Mesendoderm (in vitro differentiated cells): ENCODE measurements at regions not wholly inside any gene's neighbourhood (a gene's known extent, or its start where the extent isn't known, plus 50 kb on each side); places are given as distances from the start of the nearest gene placed in this dataset.

ENCODE experiments used
- DNase-seq: peaks from one replicate; pipeline ENCODE4 v3.0.0; 2013
- H2AK5ac ChIP-seq: 2 replicates; pipeline ENCODE4 v1.6.1; 2013; ENCODE audit warnings: low read length, inconsistent platforms
- H2BK120ac ChIP-seq: 2 replicates; pipeline ENCODE4 v1.6.1; 2013; ENCODE audit warnings: low read depth, mild to moderate bottlenecking, low read length, moderate library complexity, mixed read lengths
- H2BK15ac ChIP-seq: replicated peaks from 2 replicates; pipeline ENCODE4 v1.6.1; 2013; ENCODE audit warnings: low read depth, mild to moderate bottlenecking, moderate library complexity
- H2BK5ac ChIP-seq: 2 replicates; pipeline ENCODE4 v1.6.1; 2013; ENCODE audit warnings: low read length, inconsistent platforms
- H3K18ac ChIP-seq: 2 replicates; pipeline ENCODE4 v1.6.1; 2013; ENCODE audit warnings: mild to moderate bottlenecking, low read length, mixed read lengths
- H3K23ac ChIP-seq: one replicate; pipeline ENCODE4 v1.6.1; 2013; ENCODE audit warnings: low read length
- H3K27ac ChIP-seq: 2 replicates; pipeline ENCODE4 v1.5.1; 2013; ENCODE audit warnings: low read depth, mild to moderate bottlenecking, inconsistent platforms, low read length, moderate library complexity
- H3K27me3 ChIP-seq: 2 replicates; pipeline ENCODE4 v1.6.1; 2013; ENCODE audit warnings: low read length, control low read depth, mild to moderate bottlenecking, inconsistent platforms; ENCODE audit not compliant: insufficient read depth, poor library complexity
- H3K36me3 ChIP-seq: 2 replicates; pipeline ENCODE4 v1.6.1; 2013; ENCODE audit warnings: low read length, inconsistent platforms; ENCODE audit not compliant: control insufficient read depth, insufficient read depth
- H3K4ac ChIP-seq: one replicate; pipeline ENCODE4 v1.6.1; 2013; ENCODE audit warnings: low read depth, mild to moderate bottlenecking, low read length, moderate library complexity
- H3K4me1 ChIP-seq: 2 replicates; pipeline ENCODE4 v1.6.1; 2013; ENCODE audit warnings: low read depth, low read length, inconsistent platforms; ENCODE audit not compliant: control insufficient read depth
- H3K4me2 ChIP-seq: 2 replicates; pipeline ENCODE4 v1.6.1; 2013; ENCODE audit warnings: low read length
- H3K4me3 ChIP-seq: 2 replicates; pipeline ENCODE4 v1.5.1; 2013; ENCODE audit warnings: mild to moderate bottlenecking, low read length
- H3K56ac ChIP-seq: one replicate; pipeline ENCODE4 v1.6.1; 2013; ENCODE audit warnings: low read length
- H3K79me1 ChIP-seq: 2 replicates; pipeline ENCODE4 v1.6.1; 2013; ENCODE audit warnings: low read length, inconsistent platforms
- H3K79me2 ChIP-seq: 2 replicates; pipeline ENCODE4 v1.6.1; 2013; ENCODE audit warnings: mild to moderate bottlenecking, low read length; ENCODE audit not compliant: control insufficient read depth, insufficient read depth
- H3K9ac ChIP-seq: 2 replicates; pipeline ENCODE4 v1.6.1; 2013; ENCODE audit warnings: low read length, inconsistent platforms
- H4K5ac ChIP-seq: one replicate; pipeline ENCODE4 v1.6.1; 2013; ENCODE audit warnings: low read length
- H4K8ac ChIP-seq: one replicate; pipeline ENCODE4 v1.6.1; 2013; ENCODE audit warnings: low read depth, mild to moderate bottlenecking, control low read depth, low read length, moderate library complexity
- WGBS: extraction: QIAGEN DNeasy Blood & Tissue Kit; methylation state at CpG from one replicate; pipeline ENCODE4 v1.1.7; 2013; ENCODE audit warnings: low lambda C conversion rate, missing lambda C conversion rate; ENCODE audit not compliant: insufficient coverage; ENCODE audit errors: extremely low coverage; 5-methylcytosine and 5-hydroxymethylcytosine counted together

DNA sequence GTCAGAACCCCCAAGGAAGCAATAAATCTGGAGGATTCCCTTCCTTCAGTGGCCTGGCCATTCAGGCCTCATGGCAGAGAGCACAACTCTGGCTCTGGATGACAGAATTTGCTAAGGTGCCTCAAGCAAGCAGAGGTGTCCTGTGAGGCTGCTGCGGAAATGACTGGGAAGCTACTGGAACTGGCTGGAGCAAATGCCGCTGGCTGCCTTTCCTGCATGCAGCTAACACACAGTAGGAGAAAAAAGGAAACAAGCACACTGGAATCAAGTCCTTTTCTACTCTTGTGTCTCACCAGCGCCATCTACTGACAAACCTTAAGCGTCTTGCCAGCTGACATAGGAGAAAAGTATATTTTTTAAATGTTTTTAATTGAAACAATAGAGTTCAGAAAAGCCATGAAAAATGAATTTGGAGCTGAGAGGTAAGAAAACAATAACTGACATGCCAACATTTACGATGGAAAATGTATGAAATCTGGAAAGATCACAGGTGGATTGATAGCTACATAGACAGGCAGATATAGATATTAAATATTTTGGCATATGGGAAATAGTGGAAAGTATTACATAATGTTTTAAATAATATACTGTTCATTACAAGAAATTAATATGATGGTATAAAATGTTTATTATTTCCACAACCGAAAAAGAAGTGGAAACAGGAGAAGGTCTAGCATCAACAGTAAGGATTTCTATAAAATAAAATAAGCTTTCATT, 951.6 kb downstream of the ANKRD7 start:
- Histone ChIP-seq H3K18ac (no peak overlapping the region), H4K5ac (no peak overlapping the region), H3K9ac (no peak overlapping the region), H2AK5ac (no peak overlapping the region), H3K79me2 (no peaks in the 10 kb centered on the region), H3K27me3 (no peaks in the 10 kb centered on the region), H2BK15ac (no peak overlapping the region), H3K79me1 (no peaks in the 10 kb centered on the region), H3K4me2 (no peak overlapping the region), H3K4me3 (no peak overlapping the region), H3K4me1 (no peaks in the 10 kb centered on the region), H3K36me3 (no peaks in the 10 kb centered on the region), H3K27ac (peak overlapping the region; percentile 45), H3K4ac (no peak overlapping the region), H3K56ac (no peak overlapping the region), H3K23ac (no peak overlapping the region), H2BK5ac (no peak overlapping the region), H2BK120ac (no peak overlapping the region), H4K8ac (peak overlapping the region; percentile 39)
- no CpG with 5 or more reads among the region's 6 CpGs for WGBS
- peak; percentile 99 for DNase-seq

- DNase-seq, result no peak
- H2BK5ac ChIP-seq, result no peak overlapping the region
- H2BK15ac ChIP-seq, result no peak overlapping the region
- no peak overlapping the region for H3K4me2 ChIP-seq
- no peak overlapping the region for H3K23ac ChIP-seq
- no peaks in the 10 kb centered on the region for H3K79me2 ChIP-seq
- no peak overlapping the region for H3K4me3 ChIP-seq
- no peak overlapping the region for H3K9ac ChIP-seq
- no peak overlapping the region for H3K18ac ChIP-seq
- no peak overlapping the region for H4K8ac ChIP-seq
- no peaks in the 10 kb centered on the region for H3K36me3 ChIP-seq
- H2AK5ac ChIP-seq, result no peak overlapping the region
- H3K79me1 ChIP-seq, result no peaks in the 10 kb centered on the region
- H3K56ac ChIP-seq, result no peak overlapping the region
- H3K4ac ChIP-seq, result no peak overlapping the region
- no peaks in the 10 kb centered on the region for H3K4me1 ChIP-seq
- H3K27ac ChIP-seq, result no peak overlapping the region
- no peak overlapping the region for H4K5ac ChIP-seq
- H2BK120ac ChIP-seq, result no peak overlapping the region
- H3K27me3 ChIP-seq, result no peaks in the 10 kb centered on the region
These were observed 953.4 kb downstream of the ANKRD7 start for GRCh38 chr7:119177863-119178262.

DNA sequence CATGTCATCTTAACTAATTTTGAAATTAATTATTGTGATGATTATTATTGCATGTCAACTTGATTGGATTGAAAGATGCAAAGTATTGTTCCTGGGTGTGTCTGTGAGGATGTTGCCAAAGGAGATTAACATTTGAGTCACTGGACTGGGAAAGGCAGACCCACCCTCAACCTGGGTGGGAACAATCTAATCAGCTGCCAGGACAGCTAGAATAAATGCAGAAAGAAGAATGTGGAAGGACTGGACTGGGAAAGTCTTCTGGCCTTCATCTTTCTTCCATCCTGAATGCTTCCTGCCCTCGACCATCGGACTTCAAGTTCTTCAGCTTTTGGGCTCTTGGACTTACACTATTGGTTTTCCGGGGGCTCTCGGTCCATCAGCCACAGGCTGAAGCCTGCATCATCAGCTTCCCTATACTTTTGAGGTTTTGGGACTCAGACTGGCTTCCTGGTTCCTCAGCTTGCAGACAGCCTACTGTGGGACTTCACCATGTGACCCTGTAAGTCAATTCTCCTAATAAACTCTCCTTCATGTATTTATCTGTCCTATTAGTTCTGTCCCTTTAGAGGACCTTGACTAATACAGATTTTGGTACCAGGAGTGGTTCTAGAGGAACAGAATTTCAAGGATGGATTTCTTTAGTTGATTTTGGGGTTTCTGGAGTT, 959.8 kb downstream of the ANKRD7 start:
- Histone ChIP-seq H4K5ac (no peak overlapping the region), H2BK120ac (no peak overlapping the region), H3K23ac (no peak overlapping the region), H3K56ac (no peak overlapping the region), H4K8ac (no peak overlapping the region), H3K4me2 (no peak overlapping the region), H3K18ac (no peak overlapping the region), H3K79me1 (no peaks in the 10 kb centered on the region), H2BK15ac (no peak overlapping the region), H3K27me3 (no peaks in the 10 kb centered on the region), H3K79me2 (no peaks in the 10 kb centered on the region), H3K4ac (no peak overlapping the region), H3K27ac (no peak overlapping the region), H3K36me3 (no peaks in the 10 kb centered on the region), H3K9ac (no peak overlapping the region), H2AK5ac (no peak overlapping the region), H2BK5ac (no peak overlapping the region), H3K4me3 (no peak overlapping the region), H3K4me1 (no peaks in the 10 kb centered on the region)
- WGBS, result no CpG with 5 or more reads among the region's 4 CpGs
- DNase-seq, result no peak

DNA sequence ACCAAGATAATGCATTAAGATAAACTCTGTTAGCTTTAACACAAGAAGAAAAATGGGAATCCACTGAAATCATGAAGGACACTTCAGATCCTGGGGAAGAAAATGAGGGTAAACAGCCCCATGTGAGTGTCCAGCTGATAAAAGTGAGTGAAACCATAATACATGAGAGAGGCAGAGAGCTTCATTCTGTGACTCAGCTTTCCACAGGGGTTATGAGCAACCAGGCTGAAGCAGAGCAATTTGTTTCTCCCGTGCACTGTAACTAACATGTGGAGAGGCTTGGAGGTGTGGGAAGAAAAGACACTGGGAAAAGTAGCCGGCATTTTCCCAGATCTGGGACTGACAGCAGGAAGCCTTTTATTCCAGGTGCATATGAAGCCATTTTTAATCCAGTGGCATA, 971.7 kb downstream of the ANKRD7 start:
- Histone ChIP-seq H3K79me2 (no peaks in the 10 kb centered on the region), H3K23ac (no peak overlapping the region), H3K4me1 (no peaks in the 10 kb centered on the region), H2BK15ac (no peak overlapping the region), H3K36me3 (no peaks in the 10 kb centered on the region), H2BK5ac (no peak overlapping the region), H3K18ac (no peak overlapping the region), H3K9ac (no peak overlapping the region), H2BK120ac (no peak overlapping the region), H3K79me1 (no peaks in the 10 kb centered on the region), H3K27me3 (no peaks in the 10 kb centered on the region), H3K27ac (no peak overlapping the region), H4K5ac (no peak overlapping the region), H2AK5ac (no peak overlapping the region), H3K56ac (no peak overlapping the region), H3K4me3 (no peak overlapping the region), H3K4me2 (no peak overlapping the region), H4K8ac (no peak overlapping the region), H3K4ac (no peak overlapping the region)
- no peak for DNase-seq
- WGBS, result no CpG with 5 or more reads among the region's 2 CpGs

DNA sequence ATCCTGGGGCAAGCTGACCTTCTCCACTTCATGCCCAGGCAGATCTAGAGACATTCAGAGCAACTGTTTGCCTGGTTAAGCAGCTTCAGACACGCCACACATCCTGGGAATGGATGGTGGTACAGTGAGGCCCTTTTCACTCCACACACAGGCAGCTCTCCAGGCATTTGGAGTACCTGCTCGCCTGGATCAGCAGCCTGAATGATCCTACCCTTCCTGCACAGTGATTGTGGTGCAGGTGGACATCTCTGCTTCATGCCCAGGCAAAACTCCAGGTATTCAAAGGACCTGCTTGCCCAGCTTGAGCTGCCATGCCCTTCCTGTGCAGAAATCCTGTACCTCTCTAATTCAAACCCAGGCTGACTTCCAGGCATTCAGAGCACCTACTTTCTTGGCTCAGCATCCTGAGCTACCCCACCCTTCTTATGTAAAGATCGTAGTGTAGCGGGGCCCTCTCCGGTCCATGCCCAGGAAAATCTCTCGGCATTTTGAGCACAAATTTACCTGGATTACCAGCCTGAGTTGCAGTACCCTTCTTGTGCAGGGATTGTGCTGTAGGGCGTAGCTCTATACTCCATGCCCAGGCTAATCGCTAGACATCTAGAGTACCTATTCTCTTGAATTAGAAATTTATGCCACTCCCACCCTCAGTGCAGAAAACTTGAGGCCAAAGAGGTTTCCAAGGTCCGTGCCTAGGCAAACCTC, 972.8 kb downstream of the ANKRD7 start:
- Histone ChIP-seq H3K79me2 (no peaks in the 10 kb centered on the region), H2BK15ac (no peak overlapping the region), H3K23ac (no peak overlapping the region), H3K9ac (no peak overlapping the region), H3K18ac (no peak overlapping the region), H4K8ac (no peak overlapping the region), H3K4me1 (no peaks in the 10 kb centered on the region), H3K4me2 (no peak overlapping the region), H3K27ac (no peak overlapping the region), H3K4ac (no peak overlapping the region), H2BK120ac (no peak overlapping the region), H3K79me1 (no peaks in the 10 kb centered on the region), H3K36me3 (no peaks in the 10 kb centered on the region), H3K27me3 (no peaks in the 10 kb centered on the region), H2BK5ac (no peak overlapping the region), H3K4me3 (no peak overlapping the region), H3K56ac (peak overlapping the region; percentile 35), H4K5ac (no peak overlapping the region), H2AK5ac (no peak overlapping the region)
- WGBS, result no CpG with 5 or more reads among the region's 9 CpGs
- DNase-seq, result no peak
